Omental fat pad (tissue), 3 donors: ENCODE measurements at regions not wholly inside any gene's neighbourhood (a gene's known extent, or its start where the extent isn't known, plus 50 kb on each side); places are given as distances from the start of the nearest gene placed in this dataset.
"Not testable (repeated sequence)": the region's sequence is repeated elsewhere in the genome, so short reads cannot be mapped to it uniquely, and the experiment has no call there.

Experiments used
- ATAC-seq: fragments of 150-250 bp; one replicate; pipeline ENCODE4 v1.9.1; 2016; ENCODE audit warnings: mild to moderate bottlenecking, moderate library complexity; ENCODE audit not compliant: low FRiP score
- DNase-seq: peaks from one replicate; pipeline ENCODE4 v3.0.0-alpha.2; 2019; ENCODE audit warnings: low spot score
- CTCF ChIP-seq, 3 donors: fragments of 450-650 bp; IDR thresholded peaks; one replicate each; pipeline ENCODE4 v1.5.1; 2016 to 2017; ENCODE audit warnings: antibody characterized with exemption in 3 of 3, mild to moderate bottlenecking in 3 of 3, moderate library complexity in 2 of 3

- DNase-seq, ATAC-seq: not testable (repeated sequence)
These were observed 81.6 kb downstream of the P2RY10 start for GRCh38 chrX:79026742-79027141.

- TF ChIP-seq CTCF (IDR thresholded peaks at IDR 0.05), result no peak
- no peak for DNase-seq
- ATAC-seq, result no peak
These were observed 90.2 kb downstream of the P2RY10 start for GRCh38 chrX:79035421-79035820.

GRCh38 chrX:79036157-79036880 is 91.1 kb downstream of the P2RY10 start:
- no peak for TF ChIP-seq CTCF (IDR thresholded peaks at IDR 0.05)
- ATAC-seq (no peak), DNase-seq (no peak)

- ATAC-seq, result no peak
- DNase-seq, result no peak
- TF ChIP-seq CTCF (IDR thresholded peaks at IDR 0.05), result no peak
These were observed 78.8 kb upstream of the GPR174 start for GRCh38 chrX:79065696-79066095.

- no peak for ATAC-seq
- DNase-seq, result no peak
- TF ChIP-seq CTCF (IDR thresholded peaks at IDR 0.05), result no peak
These were observed 66.4 kb upstream of the GPR174 start for GRCh38 chrX:79078114-79078513.

GRCh38 chrX:79079477-79079876 is 65.0 kb upstream of the GPR174 start:
- TF ChIP-seq CTCF (IDR thresholded peaks at IDR 0.05), result no peak
- DNase-seq, result no peak
- ATAC-seq, result no peak

GRCh38 chrX:79080141-79080540 is 64.3 kb upstream of the GPR174 start:
- ATAC-seq (no peak), DNase-seq (no peak)
- TF ChIP-seq CTCF (IDR thresholded peaks at IDR 0.05), result no peak
